ACC112 (cell line): ENCODE measurements at regions not wholly inside any gene's neighbourhood (a gene's known extent, or its start where the extent isn't known, plus 50 kb on each side); places are given as distances from the start of the nearest gene placed in this dataset.

Source experiments
- H2AFZ ChIP-seq: fragments of 200-600 bp; sonication (generic); one replicate; pipeline ENCODE4 v1.6.0; 2017; ENCODE audit warnings: antibody characterized with exemption, low read length; ENCODE audit not compliant: unreplicated experiment
- H3K27ac ChIP-seq: fragments of 200-600 bp; sonication (generic); 2 replicates; pipeline ENCODE4 v1.5.1; 2014; ENCODE audit warnings: low read depth, mild to moderate bottlenecking, antibody characterized with exemption, low read length, moderate library complexity
- H3K27me3 ChIP-seq: fragments of 200-600 bp; sonication (generic); 2 replicates; pipeline ENCODE4 v1.6.1; 2014; ENCODE audit warnings: mild to moderate bottlenecking, antibody characterized with exemption, low read length, moderate library complexity, mixed read lengths; ENCODE audit not compliant: insufficient read depth
- H3K36me3 ChIP-seq: fragments of 200-600 bp; sonication (generic); 2 replicates; pipeline ENCODE4 v1.6.1; 2016; ENCODE audit warnings: mild to moderate bottlenecking, antibody characterized with exemption, low read length, moderate library complexity, mixed read lengths; ENCODE audit not compliant: insufficient read depth
- H3K4me1 ChIP-seq: fragments of 200-600 bp; sonication (generic); one replicate; pipeline ENCODE4 v1.6.1; 2016; ENCODE audit warnings: low read length, mixed read lengths; ENCODE audit not compliant: insufficient read depth, unreplicated experiment, control insufficient read depth
- H3K4me3 ChIP-seq: fragments of 200-600 bp; sonication (generic); 2 replicates; pipeline ENCODE4 v1.5.1; 2014; ENCODE audit warnings: mild to moderate bottlenecking, low read depth, low read length
- H3K79me2 ChIP-seq: fragments of 200-600 bp; sonication (generic); one replicate; pipeline ENCODE4 v1.6.0; 2016; ENCODE audit warnings: low read length; ENCODE audit not compliant: control insufficient read depth, unreplicated experiment, insufficient read depth

DNA sequence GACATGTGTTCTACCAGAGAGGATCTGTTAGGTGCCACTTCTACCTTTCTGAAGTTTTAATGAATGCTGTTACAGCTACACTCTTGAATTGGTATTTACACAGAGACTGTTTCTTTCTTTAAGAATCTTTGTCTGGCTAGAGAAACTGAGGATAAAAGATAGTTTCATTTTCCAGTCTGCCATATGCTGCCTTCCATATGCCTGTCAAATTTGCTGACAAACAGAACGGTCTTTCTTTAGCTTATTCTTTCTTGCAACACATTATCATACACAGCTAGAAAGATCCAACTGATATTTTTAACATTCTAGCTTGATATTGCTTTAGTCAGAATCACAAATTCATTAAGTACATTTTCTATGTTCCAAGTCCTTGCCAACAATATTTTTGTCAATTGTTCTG lies 409.8 kb upstream of the CELF4 start:
- Histone ChIP-seq H3K27ac (no peak overlapping the region), H3K4me3 (no peak overlapping the region), H2AFZ (no peak overlapping the region), H3K36me3 (no peaks in the 10 kb centered on the region), H3K79me2 (no peaks in the 10 kb centered on the region), H3K4me1 (no peaks in the 10 kb centered on the region), H3K27me3 (no peaks in the 10 kb centered on the region)

DNA sequence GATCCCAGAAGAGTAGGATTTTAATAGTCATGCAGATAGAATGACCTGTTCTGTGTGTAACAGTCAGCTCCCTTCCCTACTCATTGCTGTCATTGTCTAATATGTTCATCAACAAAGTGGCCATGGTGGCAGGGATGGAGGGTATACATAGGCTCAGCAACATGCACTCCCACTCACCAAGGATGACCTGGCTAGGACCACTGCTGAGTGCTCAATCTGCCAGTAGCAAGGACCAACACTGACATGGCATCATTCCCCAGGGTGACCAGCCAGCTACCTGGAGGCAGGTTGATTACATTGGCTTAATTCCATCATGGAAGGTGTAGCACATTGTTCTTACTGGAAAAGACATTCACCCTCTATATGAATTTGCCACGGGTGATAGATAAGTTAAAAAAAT lies 401.7 kb upstream of the CELF4 start:
- Histone ChIP-seq H3K79me2 (no peaks in the 10 kb centered on the region), H3K27me3 (no peaks in the 10 kb centered on the region), H3K4me3 (no peak overlapping the region), H3K36me3 (no peaks in the 10 kb centered on the region), H3K4me1 (no peaks in the 10 kb centered on the region), H2AFZ (no peak overlapping the region), H3K27ac (no peak overlapping the region)

GRCh38 chr18:37965572-37965970 lies 400.0 kb upstream of the CELF4 start:
- Histone ChIP-seq H3K27me3 (no peaks in the 10 kb centered on the region), H3K36me3 (no peaks in the 10 kb centered on the region), H3K4me3 (no peak overlapping the region), H3K79me2 (no peaks in the 10 kb centered on the region), H2AFZ (no peak overlapping the region), H3K4me1 (no peaks in the 10 kb centered on the region), H3K27ac (no peak overlapping the region)

- Histone ChIP-seq H3K36me3 (no peaks in the 10 kb centered on the region), H2AFZ (no peak overlapping the region), H3K27ac (no peak overlapping the region), H3K79me2 (no peaks in the 10 kb centered on the region), H3K4me1 (no peaks in the 10 kb centered on the region), H3K27me3 (no peaks in the 10 kb centered on the region), H3K4me3 (no peak overlapping the region)
These were observed 399.4 kb upstream of the CELF4 start for GRCh38 chr18:37964885-37965571.

DNA sequence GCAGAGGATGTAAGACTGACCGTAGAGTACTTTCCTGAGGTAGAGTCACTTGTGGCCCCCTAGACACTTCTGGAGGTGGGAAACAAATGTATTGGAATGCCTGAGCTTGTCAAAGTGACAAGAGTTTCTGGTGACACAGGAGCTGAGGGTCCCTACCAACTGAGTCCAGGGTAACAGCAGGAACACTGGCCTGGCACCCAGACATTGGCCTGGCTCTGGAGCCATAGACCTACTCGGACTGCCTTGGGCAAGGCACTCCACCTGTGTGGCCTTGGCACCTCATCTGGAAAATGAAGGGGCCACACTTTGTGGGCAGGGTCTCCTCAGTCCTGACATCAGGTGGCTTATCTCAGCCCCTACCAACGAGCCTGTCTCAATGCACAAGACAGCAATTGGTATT lies 398.2 kb upstream of the CELF4 start:
- Histone ChIP-seq H3K36me3 (no peaks in the 10 kb centered on the region), H3K27ac (no peak overlapping the region), H2AFZ (no peak overlapping the region), H3K79me2 (no peaks in the 10 kb centered on the region), H3K27me3 (no peaks in the 10 kb centered on the region), H3K4me1 (no peaks in the 10 kb centered on the region), H3K4me3 (no peak overlapping the region)

DNA sequence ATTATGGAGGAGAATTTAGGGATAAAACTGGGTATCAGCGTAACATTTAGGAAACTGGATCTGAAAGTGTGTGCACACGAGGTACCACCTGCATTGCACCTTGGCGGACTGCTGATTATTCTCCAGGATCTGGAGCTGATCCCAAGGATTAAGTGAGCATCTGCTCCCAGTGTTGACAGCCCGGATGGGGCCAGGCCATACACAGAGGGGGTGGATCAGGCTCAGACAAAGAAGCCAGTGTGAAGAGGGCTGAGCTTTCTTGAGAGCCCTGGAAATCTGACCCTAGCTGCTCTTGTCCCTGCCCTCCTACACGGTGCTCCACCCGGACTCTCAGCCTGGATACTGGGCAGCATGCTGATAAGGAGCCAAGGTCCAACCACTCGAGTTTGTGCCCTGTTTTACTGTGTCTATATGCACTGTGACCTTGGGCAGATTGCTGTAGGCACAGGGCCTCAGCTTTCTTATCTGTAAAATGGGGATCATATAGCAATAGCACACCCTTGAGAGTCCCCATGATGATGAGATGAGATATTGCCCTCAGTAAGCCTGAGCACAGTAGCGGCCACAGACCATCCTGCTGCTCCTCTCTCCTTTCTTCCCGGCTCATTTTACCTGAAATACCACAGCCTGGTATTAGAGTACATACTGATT lies 396.8 kb upstream of the CELF4 start:
- Histone ChIP-seq H3K36me3 (no peaks in the 10 kb centered on the region), H2AFZ (no peak overlapping the region), H3K27ac (no peak overlapping the region), H3K4me3 (no peak overlapping the region), H3K79me2 (no peaks in the 10 kb centered on the region), H3K4me1 (no peaks in the 10 kb centered on the region), H3K27me3 (no peaks in the 10 kb centered on the region)

- Histone ChIP-seq H3K36me3 (no peaks in the 10 kb centered on the region), H3K4me3 (no peak overlapping the region), H2AFZ (no peak overlapping the region), H3K79me2 (no peaks in the 10 kb centered on the region), H3K27me3 (no peaks in the 10 kb centered on the region), H3K27ac (no peak overlapping the region), H3K4me1 (no peaks in the 10 kb centered on the region)
These were observed 392.9 kb upstream of the CELF4 start for GRCh38 chr18:37958499-37958898.

- Histone ChIP-seq H3K79me2 (no peaks in the 10 kb centered on the region), H3K27me3 (no peaks in the 10 kb centered on the region), H3K4me3 (no peak overlapping the region), H2AFZ (no peak overlapping the region), H3K36me3 (no peaks in the 10 kb centered on the region), H3K4me1 (no peaks in the 10 kb centered on the region), H3K27ac (no peak overlapping the region)
These were observed 391.3 kb upstream of the CELF4 start for GRCh38 chr18:37956902-37957301.

- Histone ChIP-seq H3K79me2 (no peaks in the 10 kb centered on the region), H3K27ac (no peak overlapping the region), H2AFZ (no peak overlapping the region), H3K4me1 (no peaks in the 10 kb centered on the region), H3K4me3 (no peak overlapping the region), H3K36me3 (no peaks in the 10 kb centered on the region), H3K27me3 (no peaks in the 10 kb centered on the region)
These were observed 390.4 kb upstream of the CELF4 start for GRCh38 chr18:37956020-37956419.

DNA sequence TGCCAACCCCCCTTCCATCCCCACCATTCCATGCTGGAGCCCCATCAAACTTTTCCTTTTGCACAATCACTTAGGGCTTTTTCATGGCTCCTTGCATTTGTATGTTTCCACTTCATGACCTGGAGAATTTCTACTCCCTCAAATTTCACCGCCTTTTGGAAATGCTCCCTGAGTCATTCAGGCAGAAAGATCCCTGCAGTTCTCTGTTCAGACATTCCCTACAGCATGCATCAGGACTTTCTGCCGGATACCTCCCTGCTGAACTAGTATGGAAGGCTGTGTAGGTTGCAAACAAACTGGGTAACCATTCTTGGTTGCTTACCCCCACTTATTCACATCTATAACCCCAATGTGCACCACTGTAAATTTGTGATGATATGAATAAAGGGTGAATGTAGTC lies 389.6 kb upstream of the CELF4 start:
- H3K79me2 ChIP-seq, result no peaks in the 10 kb centered on the region
- no peak overlapping the region for H2AFZ ChIP-seq
- H3K4me3 ChIP-seq, result no peak overlapping the region
- H3K27me3 ChIP-seq, result no peaks in the 10 kb centered on the region
- no peak overlapping the region for H3K27ac ChIP-seq
- no peaks in the 10 kb centered on the region for H3K4me1 ChIP-seq
- no peaks in the 10 kb centered on the region for H3K36me3 ChIP-seq

DNA sequence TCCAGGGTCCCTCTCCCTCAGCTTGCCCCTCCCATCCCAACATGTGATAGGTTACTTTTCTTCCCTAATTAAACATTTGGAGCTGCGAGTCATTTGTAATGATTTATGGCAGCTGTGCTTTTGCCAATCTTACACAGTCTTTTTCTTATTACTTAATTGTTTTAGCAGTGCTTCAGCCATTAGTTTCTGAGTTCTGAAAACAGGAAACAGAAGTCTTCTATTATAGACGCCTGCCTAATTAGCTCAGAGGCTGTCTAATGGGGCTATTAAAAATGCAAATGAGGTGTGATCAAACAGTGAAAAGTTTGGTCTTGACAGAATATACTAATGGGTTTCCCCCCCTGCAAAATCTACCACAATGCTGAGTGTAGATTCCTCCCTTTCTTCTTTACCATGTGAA lies 388.3 kb upstream of the CELF4 start:
- Histone ChIP-seq H3K36me3 (no peaks in the 10 kb centered on the region), H3K27me3 (no peaks in the 10 kb centered on the region), H3K4me3 (no peak overlapping the region), H3K79me2 (no peaks in the 10 kb centered on the region), H3K4me1 (no peaks in the 10 kb centered on the region), H2AFZ (no peak overlapping the region), H3K27ac (no peak overlapping the region)
